ENCODE measurements at regions not wholly inside any gene's neighbourhood (a gene's known extent, or its start where the extent isn't known, plus 50 kb on each side); places are given as distances from the start of the nearest gene placed in this dataset.

GRCh38 chr2:239522740-239523119 lies 121.9 kb upstream of the HDAC4 start:
- Mint-ChIP-seq H3K9me3 (peaks cover 4% of the 10 kb centered on the region), H3K36me3 (ENCODE audit: low read depth) (peaks cover 4% of the 10 kb centered on the region; the same call in 2 of the 3 replicates), H3K27me3 (ENCODE audit: insufficient read depth, low read depth, poor library complexity) (peaks cover 8% of the 10 kb centered on the region), H3K4me3 (no peak overlapping the region), H3K27ac (no peak overlapping the region), H3K4me1 (peaks cover 10% of the 10 kb centered on the region)
- H3K9me2 ChIP-seq (ENCODE audit: insufficient read depth): no peaks in the 10 kb centered on the region
- H3K4me3 ChIP-seq: no peak overlapping the region
- H3K27ac ChIP-seq (ENCODE audit: low read depth): no peak overlapping the region
- ATAC-seq (no peak), DNase-seq (ENCODE audit: low spot score) (no peak)
- no peaks in the 10 kb centered on the region for H3K27me3 ChIP-seq (ENCODE audit: insufficient read depth)
- H3K36me3 ChIP-seq (ENCODE audit: insufficient read depth): no peaks in the 10 kb centered on the region
- no peaks in the 10 kb centered on the region for H3K79me2 ChIP-seq (replicated peaks; ENCODE audit: insufficient read depth)
- H2AFZ ChIP-seq: no peak overlapping the region
- TF ChIP-seq REST (IDR thresholded peaks at IDR 0.05; ENCODE audit: unreplicated experiment): no peak
- TF ChIP-seq JUNB (IDR thresholded peaks at IDR 0.05; ENCODE audit: unreplicated experiment): no peak
- no peak for TF ChIP-seq EZH2 (IDR thresholded peaks at IDR 0.05; ENCODE audit: low read depth, unreplicated experiment)
- no peak for TF ChIP-seq NANOG (IDR thresholded peaks at IDR 0.05; ENCODE audit: borderline replicate concordance)
- TF ChIP-seq CREB1 (CRISPR knock-in tag; IDR thresholded peaks at IDR 0.05; ENCODE audit: low read depth): no peak
- no peak for TF ChIP-seq EZH2phosphoT487 (IDR thresholded peaks at IDR 0.05; ENCODE audit: unreplicated experiment)
- no peaks in the 10 kb centered on the region for H3F3A ChIP-seq (replicated peaks; ENCODE audit: low read depth)
- no peaks in the 10 kb centered on the region for H3K4me1 ChIP-seq (ENCODE audit: insufficient read depth)
- H3K4me2 ChIP-seq: no peak overlapping the region
- no peaks in the 10 kb centered on the region for H4K20me1 ChIP-seq (replicated peaks; ENCODE audit: insufficient read depth)

- Mint-ChIP-seq H3K27me3 (ENCODE audit: insufficient read depth, low read depth, poor library complexity) (peaks cover 11% of the 10 kb centered on the region), H3K4me1 (peaks cover 10% of the 10 kb centered on the region), H3K9me3 (peaks cover 4% of the 10 kb centered on the region), H3K4me3 (no peak overlapping the region), H3K36me3 (ENCODE audit: low read depth) (peaks cover 4% of the 10 kb centered on the region; the same call in 2 of the 3 replicates), H3K27ac (no peak overlapping the region)
- Histone ChIP-seq H3K9me2 (ENCODE audit: insufficient read depth) (no peaks in the 10 kb centered on the region), H3K79me2 (replicated peaks; ENCODE audit: insufficient read depth) (no peaks in the 10 kb centered on the region), H2AFZ (no peak overlapping the region), H3K4me3 (no peak overlapping the region), H3F3A (replicated peaks; ENCODE audit: low read depth) (no peaks in the 10 kb centered on the region), H3K4me1 (ENCODE audit: insufficient read depth) (no peaks in the 10 kb centered on the region), H4K20me1 (replicated peaks; ENCODE audit: insufficient read depth) (no peaks in the 10 kb centered on the region), H3K4me2 (no peak overlapping the region), H3K27me3 (ENCODE audit: insufficient read depth) (no peaks in the 10 kb centered on the region), H3K36me3 (ENCODE audit: insufficient read depth) (no peaks in the 10 kb centered on the region), H3K27ac (ENCODE audit: low read depth) (no peak overlapping the region)
- TF ChIP-seq CREB1 (CRISPR knock-in tag; IDR thresholded peaks at IDR 0.05; ENCODE audit: low read depth) (no peak), POLR2AphosphoS5 (IDR thresholded peaks at IDR 0.05; ENCODE audit: low read depth) (no peak), ETS1 (IDR thresholded peaks at IDR 0.05) (no peak), EZH2 (IDR thresholded peaks at IDR 0.05; ENCODE audit: low read depth, unreplicated experiment) (no peak)
- ATAC-seq: no peak
- no peak for DNase-seq (ENCODE audit: low spot score)
Measured at GRCh38 chr2:239522002-239522739, 121.4 kb upstream of the HDAC4 start.
